Tibial artery (tissue), 4 donors: ENCODE measurements at regions not wholly inside any gene's neighbourhood (a gene's known extent, or its start where the extent isn't known, plus 50 kb on each side); places are given as distances from the start of the nearest gene placed in this dataset.

Experiments
- DNase-seq, 2 donors: peaks; one replicate each; pipeline ENCODE4 v3.0.0-alpha.2; 2019
- H3K27ac ChIP-seq, 2 donors: fragments of 200-600 bp; sonication (generic) in 1 of 2; 1 replicate in 1 of 2; 2 replicates in 1 of 2; pipeline ENCODE4 v1.5.1; 2018 to 2019; ENCODE audit warnings: mild to moderate bottlenecking in 1 of 2
- H3K27me3 ChIP-seq, 2 donors: fragments of 200-600 bp; sonication (generic) in 1 of 2; one replicate each; pipeline versions ENCODE4 v1.5.1 to v1.6.0; 2016 to 2019
- H3K36me3 ChIP-seq, 3 donors: fragments of 200-600 bp; sonication (generic) in 2 of 3; one replicate each; pipeline ENCODE4 v1.5.1; 2016 to 2019; ENCODE audit warnings: mild to moderate bottlenecking in 2 of 3
- H3K4me1 ChIP-seq, 4 donors: fragments of 200-600 bp; sonication (generic) in 2 of 4; 1 replicate in 3 of 4; 2 replicates in 1 of 4; pipeline ENCODE4 v1.5.1; 2016 to 2019
- H3K4me3 ChIP-seq, 2 donors: fragments of 200-600 bp; sonication (generic) in 1 of 2; 1 replicate in 1 of 2; 2 replicates in 1 of 2; pipeline ENCODE4 v1.5.1; 2018 to 2019; ENCODE audit warnings: mild to moderate bottlenecking in 2 of 2
- H3K9me3 ChIP-seq, 3 donors: fragments of 200-600 bp; sonication (generic) in 1 of 3; one replicate each; pipeline ENCODE4 v1.5.1; 2016 to 2019
- intact Hi-C: fragments of 100-400 bp; cut with DNase I; formaldehyde crosslinking; loops from one replicate; pipeline ENCODE4 v1.15.0; 2023; ENCODE audit warnings: low total_unique reads
- TF ChIP-seq, protein P1 (sequence below), 2 experiments: fragments of 200-600 bp in 1 of 2; fragments of 450-650 bp in 1 of 2; IDR thresholded peaks; one replicate each; pipeline ENCODE4 v1.5.1; 2017 to 2019; ENCODE audit warnings: antibody characterized with exemption in 2 of 2, mild to moderate bottlenecking in 1 of 2, moderate library complexity in 1 of 2

GRCh38 chr1:168842306-168842705 is 113.3 kb upstream of the DPT start:
- DNase-seq: no peak
- Histone ChIP-seq H3K4me1 (no peaks in the 10 kb centered on the region), H3K4me3 (no peak overlapping the region), H3K27ac (no peak overlapping the region), H3K36me3 (no peaks in the 10 kb centered on the region), H3K27me3 (no peaks in the 10 kb centered on the region), H3K9me3 (no peaks in the 10 kb centered on the region)
- intact Hi-C loops: no loop called here
- TF ChIP-seq, protein P1, sequence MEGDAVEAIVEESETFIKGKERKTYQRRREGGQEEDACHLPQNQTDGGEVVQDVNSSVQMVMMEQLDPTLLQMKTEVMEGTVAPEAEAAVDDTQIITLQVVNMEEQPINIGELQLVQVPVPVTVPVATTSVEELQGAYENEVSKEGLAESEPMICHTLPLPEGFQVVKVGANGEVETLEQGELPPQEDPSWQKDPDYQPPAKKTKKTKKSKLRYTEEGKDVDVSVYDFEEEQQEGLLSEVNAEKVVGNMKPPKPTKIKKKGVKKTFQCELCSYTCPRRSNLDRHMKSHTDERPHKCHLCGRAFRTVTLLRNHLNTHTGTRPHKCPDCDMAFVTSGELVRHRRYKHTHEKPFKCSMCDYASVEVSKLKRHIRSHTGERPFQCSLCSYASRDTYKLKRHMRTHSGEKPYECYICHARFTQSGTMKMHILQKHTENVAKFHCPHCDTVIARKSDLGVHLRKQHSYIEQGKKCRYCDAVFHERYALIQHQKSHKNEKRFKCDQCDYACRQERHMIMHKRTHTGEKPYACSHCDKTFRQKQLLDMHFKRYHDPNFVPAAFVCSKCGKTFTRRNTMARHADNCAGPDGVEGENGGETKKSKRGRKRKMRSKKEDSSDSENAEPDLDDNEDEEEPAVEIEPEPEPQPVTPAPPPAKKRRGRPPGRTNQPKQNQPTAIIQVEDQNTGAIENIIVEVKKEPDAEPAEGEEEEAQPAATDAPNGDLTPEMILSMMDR (IDR thresholded peaks at IDR 0.05): no peak

- H3K27me3 ChIP-seq: no peaks in the 10 kb centered on the region
- no peaks in the 10 kb centered on the region for H3K9me3 ChIP-seq
- no peaks in the 10 kb centered on the region for H3K4me1 ChIP-seq
- no peaks in the 10 kb centered on the region for H3K36me3 ChIP-seq
- no peak overlapping the region for H3K4me3 ChIP-seq
- intact Hi-C loops: no loop called here
- no peak for DNase-seq
- TF ChIP-seq, protein P1 (IDR thresholded peaks at IDR 0.05): no peak
- H3K27ac ChIP-seq: no peak overlapping the region
Observed at GRCh38 chr1:168842916-168843315, 113.9 kb upstream of the DPT start.

DNA sequence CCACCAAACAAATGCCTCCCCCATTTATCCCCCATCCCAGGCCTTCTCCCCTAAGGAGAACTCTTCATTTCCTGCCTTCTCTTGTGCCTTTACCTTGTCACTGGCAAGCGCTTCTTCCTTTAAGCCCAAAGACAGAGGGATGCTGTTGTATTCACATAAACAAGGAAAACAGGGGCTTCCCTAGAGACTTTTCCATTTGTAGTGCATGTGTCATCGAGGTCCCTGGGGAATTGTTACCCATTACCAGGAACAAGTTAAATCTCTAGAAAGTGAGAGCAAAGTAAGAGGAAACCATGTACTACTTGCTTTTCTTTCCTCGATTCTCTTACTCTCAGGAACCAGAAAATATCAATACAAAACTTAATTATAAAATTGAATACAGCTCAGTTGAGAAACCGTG is 114.4 kb upstream of the DPT start:
- no peak for DNase-seq
- TF ChIP-seq, protein P1 (IDR thresholded peaks at IDR 0.05): no peak
- H3K27ac ChIP-seq: no peak overlapping the region
- H3K27me3 ChIP-seq: no peaks in the 10 kb centered on the region
- no peaks in the 10 kb centered on the region for H3K4me1 ChIP-seq
- H3K9me3 ChIP-seq: no peaks in the 10 kb centered on the region
- intact Hi-C loops: no loop called here
- no peaks in the 10 kb centered on the region for H3K36me3 ChIP-seq
- no peak overlapping the region for H3K4me3 ChIP-seq

DNA sequence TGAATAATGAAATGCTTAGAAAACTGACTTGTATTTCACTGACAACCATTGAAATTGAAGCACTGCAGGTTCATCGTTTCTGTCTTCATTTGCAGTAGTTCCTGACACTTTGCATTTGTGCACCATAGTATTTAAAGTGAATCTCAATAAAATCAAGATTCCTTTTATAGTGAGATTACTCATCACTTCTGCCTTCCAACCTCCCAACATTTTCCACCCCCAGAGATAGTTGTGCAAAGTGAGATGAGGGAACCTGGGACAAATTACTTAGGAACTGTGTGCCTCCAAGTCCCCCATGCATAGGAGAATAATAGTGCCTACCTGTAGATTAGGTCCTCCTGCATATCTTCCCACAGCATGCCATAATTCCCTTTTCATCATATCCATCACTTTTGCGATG is 114.9 kb upstream of the DPT start:
- DNase-seq: no peak
- intact Hi-C loops: no loop called here
- no peaks in the 10 kb centered on the region for H3K36me3 ChIP-seq
- TF ChIP-seq, protein P1 (IDR thresholded peaks at IDR 0.05): no peak
- no peak overlapping the region for H3K27ac ChIP-seq
- H3K4me3 ChIP-seq: no peak overlapping the region
- H3K27me3 ChIP-seq: no peaks in the 10 kb centered on the region
- H3K4me1 ChIP-seq: no peaks in the 10 kb centered on the region
- H3K9me3 ChIP-seq: no peaks in the 10 kb centered on the region

GRCh38 chr1:168845140-168845539 is 116.1 kb upstream of the DPT start:
- H3K4me3 ChIP-seq: no peak overlapping the region
- TF ChIP-seq, protein P1 (IDR thresholded peaks at IDR 0.05): no peak
- no peaks in the 10 kb centered on the region for H3K36me3 ChIP-seq
- DNase-seq: no peak
- no peaks in the 10 kb centered on the region for H3K9me3 ChIP-seq
- no peaks in the 10 kb centered on the region for H3K27me3 ChIP-seq
- H3K4me1 ChIP-seq: no peaks in the 10 kb centered on the region
- intact Hi-C loops: no loop called here
- H3K27ac ChIP-seq: no peak overlapping the region

DNA sequence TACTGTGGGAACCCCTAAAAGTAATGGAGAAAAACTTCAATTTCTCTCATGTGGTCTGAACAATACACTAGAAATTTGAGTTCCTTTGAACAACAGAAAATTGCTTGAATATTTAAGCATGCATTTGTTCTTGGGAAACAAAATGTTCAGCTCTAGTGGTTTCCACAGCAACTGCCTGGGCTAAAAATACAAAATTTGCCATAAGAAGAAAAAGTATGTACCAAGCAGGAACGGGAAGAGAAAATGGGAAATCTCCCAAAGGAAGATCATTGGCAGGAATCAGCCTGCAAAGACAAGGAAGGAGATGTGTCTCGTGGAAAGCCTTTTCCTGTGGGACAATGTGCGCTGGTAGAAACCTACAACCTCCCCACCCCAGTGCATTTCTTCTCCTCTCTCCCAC is 119.0 kb upstream of the DPT start:
- no peaks in the 10 kb centered on the region for H3K4me1 ChIP-seq
- DNase-seq: no peak
- no peaks in the 10 kb centered on the region for H3K27me3 ChIP-seq
- intact Hi-C loops: no loop called here
- H3K27ac ChIP-seq: no peak overlapping the region
- TF ChIP-seq, protein P1 (IDR thresholded peaks at IDR 0.05): no peak
- no peak overlapping the region for H3K4me3 ChIP-seq
- peaks cover 0 to 6% (median 0%) of the 10 kb centered on the region in 3 donors for H3K9me3 ChIP-seq
- H3K36me3 ChIP-seq: no peaks in the 10 kb centered on the region
